Daoy (cell line): ENCODE measurements at regions not wholly inside any gene's neighbourhood (a gene's known extent, or its start where the extent isn't known, plus 50 kb on each side); places are given as distances from the start of the nearest gene placed in this dataset.
A peak's percentile ranks its signal among the peaks of the same experiment; 100 is the strongest.

Source experiments
- DNase-seq: peaks from one replicate; pipeline ENCODE4 v3.0.0-alpha.2; 2015; ENCODE audit warnings: low read depth

- DNase-seq: no peak
Observed at GRCh38 chr2:217656316-217656715, 346.5 kb downstream of the TNS1 start.

DNA sequence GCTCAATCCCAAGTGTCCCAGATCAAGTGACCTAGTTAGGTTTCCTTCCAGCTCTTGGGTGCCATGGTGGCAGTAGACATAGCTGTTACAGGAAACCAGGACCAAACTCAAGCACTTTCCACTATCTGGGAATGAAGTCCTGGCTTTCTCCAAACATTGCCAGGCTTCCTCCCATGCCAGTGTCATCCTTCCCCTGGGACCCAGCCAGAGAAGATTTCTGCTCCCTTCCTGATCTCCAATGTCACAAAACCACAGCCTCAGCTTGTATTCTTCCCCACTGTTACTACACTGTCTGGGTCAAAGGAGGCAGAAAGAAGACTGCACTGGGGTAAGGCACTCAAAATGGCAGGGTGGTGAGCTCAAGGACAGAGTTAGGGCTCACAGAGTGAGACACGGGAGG lies 347.1 kb downstream of the TNS1 start:
- DNase-seq: no peak

GRCh38 chr2:217654168-217654567 lies 348.6 kb downstream of the TNS1 start:
- DNase-seq: no peak

DNA sequence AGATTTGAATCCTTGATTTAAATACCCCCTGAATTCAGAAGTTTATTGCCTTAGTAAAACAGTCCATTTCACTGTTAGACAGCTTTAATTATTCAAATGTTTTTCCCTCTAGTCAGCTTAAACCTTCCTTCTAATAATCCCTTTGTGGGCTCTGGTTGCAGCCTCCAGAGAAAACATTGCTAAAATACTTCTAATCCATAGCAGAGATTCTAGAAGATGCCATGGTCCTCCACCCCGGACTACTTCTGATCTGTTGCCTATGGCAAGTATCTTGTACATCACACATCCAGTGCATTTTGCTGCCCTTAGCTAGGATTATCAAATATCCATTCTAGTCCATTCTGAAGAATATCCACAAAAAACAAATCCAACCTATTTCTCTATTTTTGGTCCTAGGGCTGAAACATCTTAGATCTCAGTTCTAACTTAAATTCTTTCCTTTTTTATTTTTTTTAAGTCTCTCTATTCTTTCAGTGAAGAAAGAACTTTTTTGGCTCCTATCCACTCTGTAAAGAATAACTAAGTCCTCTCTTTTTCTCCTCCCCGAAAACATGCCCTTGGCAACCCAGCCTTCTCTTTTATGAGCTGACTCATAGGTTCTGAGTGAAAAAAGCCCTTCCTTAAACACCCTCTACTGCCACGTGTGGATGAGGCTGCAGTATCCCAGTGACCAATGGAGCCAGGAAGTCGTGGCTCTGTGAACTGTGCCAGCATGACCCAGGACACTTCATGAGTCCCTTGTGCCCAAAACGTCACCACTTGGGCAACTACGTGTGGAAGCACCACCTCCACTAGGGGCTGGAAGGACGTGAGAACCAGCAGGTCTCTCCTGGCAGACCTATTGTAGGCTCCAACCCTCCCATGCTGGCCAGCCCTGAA lies 349.8 kb downstream of the TNS1 start:
- DNase-seq: peak; percentile 77

DNA sequence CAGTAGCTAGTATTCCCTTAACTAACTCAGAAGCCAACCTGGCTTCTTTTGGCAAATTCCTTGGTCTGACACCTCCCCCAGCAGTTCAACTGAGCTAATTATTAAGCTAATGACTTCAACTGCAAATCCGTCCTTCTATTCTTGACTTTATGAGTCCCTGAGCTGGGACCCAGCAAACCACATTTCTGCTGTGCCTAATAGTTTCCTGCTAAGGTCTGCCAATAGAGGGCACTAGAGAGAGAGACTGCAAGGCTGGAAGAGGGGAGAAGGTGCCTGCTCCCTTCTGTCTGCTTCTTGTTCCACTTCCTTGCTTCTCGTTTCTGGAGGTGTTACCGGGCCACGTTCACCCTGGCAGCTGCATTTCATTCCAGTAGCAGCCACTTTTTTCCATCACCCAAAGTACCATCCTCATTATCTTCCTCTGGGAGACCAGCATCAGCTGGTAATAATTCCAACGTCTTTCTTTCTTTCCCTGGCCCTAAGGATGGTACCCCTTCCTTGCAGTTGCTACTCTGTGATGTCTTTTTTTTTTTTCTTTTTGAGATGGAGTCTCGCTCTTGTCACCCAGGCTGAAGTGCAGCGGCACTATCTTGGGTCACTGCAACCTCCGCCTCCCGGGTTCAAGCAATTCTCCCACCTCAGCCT lies 352.0 kb downstream of the TNS1 start:
- DNase-seq: peak; percentile 52

GRCh38 chr2:217650229-217650628 lies 352.6 kb downstream of the TNS1 start:
- DNase-seq: peak; percentile 20

DNA sequence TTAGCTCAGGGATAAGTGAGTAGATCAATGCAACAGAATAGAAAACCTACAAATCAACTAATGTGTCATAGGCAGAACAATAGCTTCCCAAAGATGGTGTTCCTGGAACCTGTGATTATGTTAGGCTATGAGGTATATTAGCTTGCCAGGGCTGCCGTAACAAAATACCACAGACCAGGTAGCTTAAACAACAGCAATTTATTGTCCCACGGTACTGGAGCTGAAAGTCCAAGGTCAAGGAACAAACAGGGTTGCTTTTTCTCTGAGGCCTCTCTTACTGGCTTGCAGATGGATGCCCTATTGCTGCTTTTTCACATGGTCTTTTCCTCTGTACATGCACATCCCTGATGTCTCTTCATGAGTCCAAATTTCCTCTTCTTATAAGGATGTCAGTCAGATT lies 354.9 kb downstream of the TNS1 start:
- DNase-seq: no peak

DNA sequence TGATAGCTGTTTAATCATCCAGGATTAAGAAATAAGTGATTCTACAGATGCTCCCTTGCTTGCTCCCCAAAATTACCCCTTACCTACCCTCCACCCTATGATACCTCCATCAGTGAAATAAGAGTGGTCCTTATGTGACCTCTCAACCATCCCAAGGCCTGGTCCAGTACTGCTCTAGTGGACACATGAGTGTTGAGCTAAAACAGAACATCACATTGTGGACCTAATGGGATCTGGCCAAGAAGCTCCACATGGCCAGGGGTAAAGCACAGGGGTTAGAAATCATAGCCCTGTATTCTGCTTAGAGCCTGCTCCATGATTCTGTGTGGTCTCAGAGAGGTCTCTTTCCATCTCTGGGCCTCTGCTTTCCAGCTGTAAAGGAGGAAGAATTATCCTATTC lies 355.6 kb downstream of the TNS1 start:
- no peak for DNase-seq

DNA sequence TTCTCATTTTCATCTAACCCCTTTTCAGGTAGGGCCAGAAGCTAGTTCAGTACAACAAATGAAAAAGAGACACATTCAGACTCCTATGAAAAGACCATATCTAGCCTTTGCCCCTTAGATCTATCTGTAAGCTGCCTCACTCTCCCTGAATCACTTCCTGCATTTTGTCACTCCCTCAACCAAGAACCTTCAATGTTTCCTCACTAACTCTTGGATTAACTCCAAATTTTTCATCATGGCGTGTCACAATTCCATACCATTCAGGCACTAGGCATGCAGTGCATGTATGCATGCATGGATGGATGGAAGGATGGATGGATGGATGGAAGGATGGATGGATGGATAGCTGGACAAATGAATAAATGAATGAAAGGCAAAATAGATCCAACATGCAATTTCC lies 356.9 kb downstream of the TNS1 start:
- peak; percentile 13 for DNase-seq

- no peak for DNase-seq
Observed at GRCh38 chr2:217643789-217644301, 358.9 kb downstream of the TNS1 start.

- DNase-seq: no peak
Observed at GRCh38 chr2:217642944-217643343, 359.9 kb downstream of the TNS1 start.

DNA sequence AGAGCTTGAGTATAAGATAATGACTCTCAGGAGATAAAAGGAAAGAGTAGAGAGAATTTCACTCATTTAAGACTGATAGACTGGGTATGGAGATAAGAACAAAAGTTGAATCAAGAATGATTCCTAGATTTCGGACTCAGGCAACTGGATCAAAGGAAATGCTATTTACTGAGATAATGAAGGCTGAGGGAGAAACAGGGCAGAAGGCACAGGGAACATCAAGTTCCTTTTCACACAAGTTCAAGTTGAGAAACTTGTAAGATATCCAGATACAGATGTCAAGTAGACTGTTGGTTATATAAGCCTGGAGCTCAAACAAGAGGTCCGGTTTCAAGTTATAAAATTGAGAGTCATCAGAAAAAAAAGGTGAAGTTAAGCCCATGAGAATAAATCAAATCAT lies 360.8 kb downstream of the TNS1 start:
- DNase-seq: no peak

- no peak for DNase-seq
Observed at GRCh38 chr2:217639481-217639880, 363.3 kb downstream of the TNS1 start.

- no peak for DNase-seq
Observed at GRCh38 chr2:217638533-217638932, 364.3 kb downstream of the TNS1 start.

DNA sequence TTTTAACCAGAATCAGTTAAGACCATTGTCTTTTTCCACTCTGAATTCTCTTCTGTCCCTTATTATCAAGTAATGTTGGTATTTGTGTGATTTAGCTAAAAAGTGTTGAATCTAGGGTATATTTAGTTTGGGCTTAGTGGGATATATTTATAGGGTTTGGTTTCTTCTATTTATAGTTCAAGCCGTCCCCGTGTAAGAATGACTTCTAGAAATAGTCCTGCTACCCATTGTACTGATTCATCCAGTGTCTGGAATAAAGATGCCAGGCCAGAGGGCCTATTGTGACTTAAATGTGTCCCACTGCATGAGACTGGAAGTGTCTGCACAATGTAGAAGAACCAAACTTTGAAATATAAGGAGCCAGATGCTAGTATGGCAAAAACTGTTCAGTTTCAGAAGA lies 364.8 kb downstream of the TNS1 start:
- no peak for DNase-seq

DNA sequence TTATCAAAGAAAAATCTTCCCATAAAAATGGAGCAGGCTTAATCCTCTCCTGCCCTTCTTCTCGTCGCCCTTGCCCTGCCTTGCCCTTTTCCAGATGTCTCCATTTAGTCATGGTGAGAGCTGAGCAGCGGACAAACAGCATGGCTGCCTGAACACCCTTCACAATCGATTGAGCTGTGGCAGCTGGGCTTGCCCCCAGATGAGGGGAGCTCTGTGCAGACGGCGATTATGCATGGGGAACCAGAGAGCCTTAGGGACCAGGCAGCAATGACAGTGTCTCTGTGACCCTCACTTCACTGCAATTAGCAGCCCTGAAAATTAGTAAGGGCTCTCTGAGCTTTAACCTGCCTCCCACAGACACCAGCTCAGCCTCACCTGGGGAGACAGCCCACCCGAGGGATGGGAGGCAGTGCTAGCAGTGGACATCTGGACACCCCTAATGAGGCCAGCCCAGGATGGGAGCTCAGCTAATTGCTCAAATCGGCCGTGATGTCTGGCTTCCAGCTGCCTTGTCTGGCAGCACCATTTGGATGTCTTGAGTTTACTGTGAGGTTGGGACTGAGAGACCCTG lies 365.7 kb downstream of the TNS1 start:
- no peak for DNase-seq

GRCh38 chr2:217636578-217636977 lies 366.2 kb downstream of the TNS1 start:
- DNase-seq: no peak

DNA sequence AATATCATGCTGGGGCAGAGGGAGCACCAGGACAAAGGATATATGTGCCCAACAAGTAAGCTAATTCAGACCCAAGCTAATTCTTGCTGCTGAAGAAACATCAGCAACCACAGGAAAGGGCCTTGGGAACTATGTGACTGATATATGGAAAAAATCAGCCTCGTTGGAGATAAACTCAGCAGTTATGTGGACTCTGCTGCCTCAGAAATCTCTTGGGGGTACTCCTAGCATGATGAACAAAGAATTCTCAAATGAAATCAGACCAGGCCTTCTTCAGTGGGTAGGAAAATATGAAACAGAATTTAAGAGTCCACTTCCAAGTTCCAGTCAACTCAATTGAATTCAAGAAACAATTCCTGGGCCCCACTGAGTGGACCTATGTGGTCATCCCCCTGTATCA lies 367.9 kb downstream of the TNS1 start:
- DNase-seq: no peak

DNA sequence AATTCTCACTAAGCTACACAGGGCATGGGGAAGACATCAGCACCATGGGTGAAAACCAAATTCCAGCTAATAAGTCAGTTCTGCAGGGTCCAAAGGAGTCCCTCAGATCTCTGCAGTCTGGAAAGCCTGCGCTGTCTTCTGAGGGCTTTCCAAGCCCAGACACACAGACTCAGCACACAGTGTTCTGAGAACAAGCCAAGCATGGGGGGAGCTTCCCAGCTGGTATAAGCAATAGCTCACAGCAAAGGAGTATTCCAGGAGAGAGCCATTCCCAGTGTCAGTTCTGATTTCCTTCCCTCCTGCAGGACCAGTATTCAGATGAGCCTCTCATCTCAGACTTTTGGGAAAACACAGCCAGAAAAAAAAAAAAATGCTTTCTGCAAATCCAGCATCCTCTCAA lies 370.8 kb downstream of the TNS1 start:
- no peak for DNase-seq

GRCh38 chr2:217631115-217631514 lies 371.7 kb downstream of the TNS1 start:
- no peak for DNase-seq

- no peak for DNase-seq
Observed at GRCh38 chr2:217629347-217629746, 373.4 kb downstream of the TNS1 start.

DNA sequence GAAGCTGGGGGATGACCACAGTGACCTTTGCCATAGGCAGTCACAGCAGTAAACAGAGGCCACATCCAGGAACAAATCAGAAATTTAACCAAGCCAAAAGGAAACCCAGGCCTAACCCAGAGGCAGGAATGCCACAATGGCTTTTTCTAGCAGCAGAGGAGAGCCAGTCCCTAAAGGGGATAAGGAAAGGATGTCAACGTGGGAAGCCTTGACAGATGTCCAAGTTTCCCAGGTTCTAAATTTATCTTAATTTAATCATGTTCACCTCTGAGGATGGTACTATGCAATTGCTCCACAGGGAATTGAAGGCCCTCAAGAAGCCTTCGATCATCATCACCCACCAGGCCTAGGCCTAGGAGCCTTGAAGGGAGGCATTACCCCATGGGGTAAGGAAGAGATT lies 374.7 kb downstream of the TNS1 start:
- DNase-seq: no peak

GRCh38 chr2:217626926-217627325 lies 375.9 kb downstream of the TNS1 start:
- DNase-seq: no peak
